PC-3 (cell line): ENCODE measurements at regions not wholly inside any gene's neighbourhood (a gene's known extent, or its start where the extent isn't known, plus 50 kb on each side); places are given as distances from the start of the nearest gene placed in this dataset.

Source experiments
- ATAC-seq: fragments of 200-7000 bp; cut with Tn5 transposase; 2 replicates; pipeline ENCODE4 v1.9.1; 2020; ENCODE audit warnings: mild to moderate bottlenecking, moderate library complexity
- BruUV-seq: library from RNA; stranded (reverse); fragments of 400-500 nt; replicated peaks from 2 replicates; lab custom pipeline; 2021; lab: Mats Ljungman, UMichigan
- CTCF ChIA-PET: fragments of 300-600 bp; sonication (Branson Sonifier 250); formaldehyde crosslinking; loops from one replicate; lab custom pipeline; 2022; ENCODE audit warnings: antibody characterized with exemption; lab: Charles Lee
- POLR2A ChIA-PET: fragments of 300-600 bp; sonication (Branson Sonifier 250); formaldehyde crosslinking; loops from one replicate; lab custom pipeline; 2022; ENCODE audit warnings: antibody characterized with exemption; ENCODE audit not compliant: unreplicated experiment; lab: Charles Lee
- DNase-seq: peaks from one replicate; pipeline ENCODE4 v3.0.0-alpha.2; 2015
- H2AFZ ChIP-seq: fragments of 300-600 bp; sonication (generic); 2 replicates; pipeline ENCODE4 v1.6.0; 2016; ENCODE audit warnings: antibody characterized with exemption, low read length
- H3F3A ChIP-seq: fragments of 300-600 bp; sonication (generic); one replicate; pipeline ENCODE4 v1.6.0; 2017; ENCODE audit warnings: antibody characterized with exemption, low read length, control low read depth, mild to moderate bottlenecking; ENCODE audit not compliant: unreplicated experiment
- H3K27ac ChIP-seq: fragments of 300-600 bp; sonication (generic); 2 replicates; pipeline ENCODE4 v1.5.1; 2016; ENCODE audit warnings: mild to moderate bottlenecking, low read length
- H3K27me3 ChIP-seq: fragments of 300-600 bp; sonication (generic); 2 replicates; pipeline ENCODE4 v1.6.1; 2016; ENCODE audit warnings: low read length, mixed read lengths
- H3K36me3 ChIP-seq: fragments of 300-600 bp; sonication (generic); 2 replicates; pipeline ENCODE4 v1.6.1; 2016; ENCODE audit warnings: low read depth, mixed run types, low read length, mixed read lengths
- H3K4me1 ChIP-seq: fragments of 300-600 bp; sonication (generic); 2 replicates; pipeline ENCODE4 v1.5.1; 2016; ENCODE audit warnings: low read length; ENCODE audit not compliant: insufficient read depth
- H3K4me2 ChIP-seq: fragments of 300-600 bp; sonication (generic); 2 replicates; pipeline ENCODE4 v1.6.0; 2016; ENCODE audit warnings: low read length
- H3K4me3 ChIP-seq: fragments of 300-600 bp; sonication (generic); 2 replicates; pipeline ENCODE4 v1.5.1; 2016; ENCODE audit warnings: mild to moderate bottlenecking, low read length, mixed read lengths
- H3K79me2 ChIP-seq: fragments of 300-600 bp; sonication (generic); 2 replicates; pipeline ENCODE4 v1.6.1; 2017; ENCODE audit warnings: low read length, mixed read lengths
- H3K9ac ChIP-seq: fragments of 300-600 bp; sonication (generic); 2 replicates; pipeline ENCODE4 v1.6.0; 2016; ENCODE audit warnings: mild to moderate bottlenecking, low read length
- H3K9me2 ChIP-seq: fragments of 300-600 bp; sonication (generic); replicated peaks from 2 replicates; pipeline ENCODE4 v1.6.1; 2016; ENCODE audit warnings: mixed run types, low read length, mixed read lengths
- H3K9me3 ChIP-seq: fragments of 300-600 bp; sonication (generic); 2 replicates; pipeline ENCODE4 v1.6.1; 2016; ENCODE audit warnings: low read length, mixed read lengths
- H4K20me1 ChIP-seq: fragments of 300-600 bp; sonication (generic); 2 replicates; pipeline ENCODE4 v1.6.1; 2016; ENCODE audit warnings: low read length, mixed read lengths
- EZH2 ChIP-seq: fragments of 300-600 bp; sonication (generic); IDR thresholded peaks from one replicate; pipeline ENCODE4 v1.6.1; 2017; ENCODE audit warnings: antibody characterized with exemption, mild to moderate bottlenecking, low read length; ENCODE audit not compliant: unreplicated experiment
- EZH2phosphoT487 ChIP-seq: fragments of 300-600 bp; sonication (generic); IDR thresholded peaks from 2 replicates; pipeline ENCODE4 v1.6.1; 2018; ENCODE audit warnings: mild to moderate bottlenecking, antibody characterized with exemption, low read length, borderline replicate concordance
- intact Hi-C: fragments of 100-400 bp; cut with micrococcal nuclease; formaldehyde crosslinking; loops from 2 replicates; pipeline ENCODE4 v1.9.0; 2023
- TF ChIP-seq, protein P1 (sequence below): fragments of 300-600 bp; sonication (generic); conservative IDR thresholded peaks from 2 replicates; pipeline ENCODE4 v1.5.1; 2017; ENCODE audit warnings: antibody characterized with exemption, low read depth, mild to moderate bottlenecking, low read length

DNA sequence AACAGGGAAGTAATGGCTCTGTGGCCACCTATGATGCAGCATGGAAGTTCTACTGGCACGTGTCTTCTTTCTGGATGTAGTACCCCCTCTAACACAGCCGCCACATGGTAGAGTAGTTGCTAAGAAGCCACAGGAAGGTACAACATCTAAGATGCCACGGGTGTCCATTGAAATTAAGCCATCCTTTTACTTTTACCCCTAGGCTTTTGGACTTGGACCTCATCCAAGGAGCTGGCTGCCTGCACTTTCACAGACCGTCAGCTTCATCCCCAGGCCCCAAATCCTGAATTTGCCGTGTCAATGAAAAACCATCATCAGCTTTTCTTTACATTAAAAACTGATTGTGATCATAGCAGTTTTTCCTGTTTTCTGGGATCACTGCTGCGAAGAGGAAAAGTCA lies 102.4 kb downstream of the RPL27A start:
- no peak for DNase-seq
- Histone ChIP-seq H3K4me2 (no peak overlapping the region), H3K9ac (no peak overlapping the region), H4K20me1 (no peaks in the 10 kb centered on the region), H3K79me2 (no peaks in the 10 kb centered on the region), H3K27me3 (no peaks in the 10 kb centered on the region), H3K27ac (no peak overlapping the region), H3K9me3 (no peaks in the 10 kb centered on the region), H3K36me3 (no peaks in the 10 kb centered on the region), H3K4me1 (no peaks in the 10 kb centered on the region), H3F3A (no peaks in the 10 kb centered on the region), H3K9me2 (no peaks in the 10 kb centered on the region), H2AFZ (no peak overlapping the region), H3K4me3 (no peak overlapping the region)
- TF ChIP-seq EZH2phosphoT487 (no peak), EZH2 (no peak)
- TF ChIP-seq, protein P1, sequence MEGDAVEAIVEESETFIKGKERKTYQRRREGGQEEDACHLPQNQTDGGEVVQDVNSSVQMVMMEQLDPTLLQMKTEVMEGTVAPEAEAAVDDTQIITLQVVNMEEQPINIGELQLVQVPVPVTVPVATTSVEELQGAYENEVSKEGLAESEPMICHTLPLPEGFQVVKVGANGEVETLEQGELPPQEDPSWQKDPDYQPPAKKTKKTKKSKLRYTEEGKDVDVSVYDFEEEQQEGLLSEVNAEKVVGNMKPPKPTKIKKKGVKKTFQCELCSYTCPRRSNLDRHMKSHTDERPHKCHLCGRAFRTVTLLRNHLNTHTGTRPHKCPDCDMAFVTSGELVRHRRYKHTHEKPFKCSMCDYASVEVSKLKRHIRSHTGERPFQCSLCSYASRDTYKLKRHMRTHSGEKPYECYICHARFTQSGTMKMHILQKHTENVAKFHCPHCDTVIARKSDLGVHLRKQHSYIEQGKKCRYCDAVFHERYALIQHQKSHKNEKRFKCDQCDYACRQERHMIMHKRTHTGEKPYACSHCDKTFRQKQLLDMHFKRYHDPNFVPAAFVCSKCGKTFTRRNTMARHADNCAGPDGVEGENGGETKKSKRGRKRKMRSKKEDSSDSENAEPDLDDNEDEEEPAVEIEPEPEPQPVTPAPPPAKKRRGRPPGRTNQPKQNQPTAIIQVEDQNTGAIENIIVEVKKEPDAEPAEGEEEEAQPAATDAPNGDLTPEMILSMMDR, result no peak
- POLR2A ChIA-PET, result no interaction called here
- BruUV-seq, result no TSS peak
- no peak for ATAC-seq
- CTCF ChIA-PET, result no interaction called here
- intact Hi-C loops, result no loop called here

DNA sequence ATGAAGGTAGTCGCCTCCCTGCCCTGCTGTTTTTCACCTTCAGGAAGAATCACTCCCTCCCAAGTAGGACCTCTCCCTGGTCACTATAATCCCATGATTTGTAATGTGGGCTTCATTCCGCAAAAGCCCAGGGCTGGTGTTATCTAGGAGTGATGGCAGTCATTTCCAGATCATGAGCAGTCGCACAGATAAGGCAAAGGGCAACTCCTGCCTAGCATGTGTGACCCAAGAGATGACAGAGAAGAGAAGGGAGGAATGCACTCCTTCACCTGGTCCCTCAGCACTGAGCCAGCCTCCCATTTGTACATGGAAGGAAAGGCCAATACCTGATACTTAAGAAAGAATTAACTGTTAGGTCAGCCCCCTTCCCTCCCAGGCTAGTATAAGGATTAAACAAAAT lies 102.9 kb downstream of the RPL27A start:
- Histone ChIP-seq H3K27me3 (no peaks in the 10 kb centered on the region), H3K9me2 (no peaks in the 10 kb centered on the region), H3K9me3 (no peaks in the 10 kb centered on the region), H3K27ac (no peak overlapping the region), H3K36me3 (no peaks in the 10 kb centered on the region), H3F3A (no peaks in the 10 kb centered on the region), H4K20me1 (no peaks in the 10 kb centered on the region), H3K4me3 (no peak overlapping the region), H2AFZ (no peak overlapping the region), H3K79me2 (no peaks in the 10 kb centered on the region), H3K9ac (no peak overlapping the region), H3K4me2 (no peak overlapping the region), H3K4me1 (no peaks in the 10 kb centered on the region)
- BruUV-seq, result no TSS peak
- DNase-seq (no peak), ATAC-seq (no peak)
- CTCF ChIA-PET, result no interaction called here
- TF ChIP-seq EZH2phosphoT487 (no peak), EZH2 (no peak)
- TF ChIP-seq, protein P1, result no peak
- intact Hi-C loops, result no loop called here
- POLR2A ChIA-PET, result no interaction called here

DNA sequence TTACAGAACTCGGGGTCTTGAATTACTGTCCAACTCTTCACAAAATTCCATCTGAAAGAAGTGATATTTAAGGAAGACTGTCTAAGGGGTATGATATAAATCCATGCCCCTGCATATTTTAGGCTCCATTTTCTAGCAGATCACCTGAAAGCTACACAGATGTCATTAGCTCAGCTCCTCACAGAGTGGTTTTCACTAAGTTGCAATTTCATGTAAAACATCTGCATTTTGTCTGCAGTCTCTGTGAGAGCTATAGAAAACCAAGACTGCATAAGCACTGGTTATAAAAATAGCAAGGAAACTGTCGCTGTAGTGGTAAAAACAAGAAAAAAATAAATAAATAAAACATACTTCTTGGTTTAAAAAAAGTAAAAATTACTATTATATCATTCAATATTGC lies 103.4 kb downstream of the RPL27A start:
- no peaks in the 10 kb centered on the region for H3K9me3 ChIP-seq
- no TSS peak for BruUV-seq

More for the DNA sequence above, 103.4 kb downstream of the RPL27A start:
- Histone ChIP-seq H3K27ac (no peak overlapping the region), H3K4me2 (no peak overlapping the region), H3K79me2 (no peaks in the 10 kb centered on the region), H2AFZ (no peak overlapping the region), H3K9ac (no peak overlapping the region), H3F3A (no peaks in the 10 kb centered on the region), H3K4me1 (no peaks in the 10 kb centered on the region), H3K27me3 (no peaks in the 10 kb centered on the region), H3K4me3 (no peak overlapping the region), H3K9me2 (no peaks in the 10 kb centered on the region), H4K20me1 (no peaks in the 10 kb centered on the region), H3K36me3 (no peaks in the 10 kb centered on the region)
- no peak for DNase-seq
- no peak for ATAC-seq
- intact Hi-C loops, result no loop called here
- ChIA-PET POLR2A (no interaction called here), CTCF (no interaction called here)
- no peak for TF ChIP-seq EZH2
- TF ChIP-seq, protein P1, result no peak
- TF ChIP-seq EZH2phosphoT487, result no peak
